K562 (cell line): ENCODE measurements at regions not wholly inside any gene's neighbourhood (a gene's known extent, or its start where the extent isn't known, plus 50 kb on each side); places are given as distances from the start of the nearest gene placed in this dataset.

Source experiments
- ATAC-seq: fragments of 200-7000 bp; cut with Tn5 transposase; 3 replicates; pipeline ENCODE4 v1.9.1; 2020; ENCODE audit warnings: moderate library complexity
- BruUV-seq: library from RNA; stranded (reverse); fragments of 400-500 nt; replicated peaks from 2 replicates; lab custom pipeline; 2021; lab: Mats Ljungman, UMichigan
- CTCF ChIA-PET: fragments of 300-600 bp; formaldehyde crosslinking; extraction: SDS; loops from one replicate; lab custom pipeline; 2021; ENCODE audit warnings: low intra/inter-chr PET ratio; lab: Yijun Ruan, JAX
- POLR2A ChIA-PET: fragments of 300-600, 350-650 bp; sonication (Branson Sonifier 250); formaldehyde crosslinking; extraction: SDS; loops from one replicate; lab custom pipeline; 2021; ENCODE audit warnings: antibody characterized with exemption, inconsistent platforms; lab: Yijun Ruan, JAX
- DNase-seq, 4 experiments: peaks; one replicate each; pipeline versions ENCODE4 v3.0.0 to v3.0.0-alpha.2; 2011 to 2018; ENCODE audit warnings: low spot score in 3 of 4, mixed read lengths in 3 of 4; ENCODE audit errors: extremely low read depth in 1 of 4
- FAIRE-seq: peaks from 2 replicates; lab custom pipeline; 2011; peaks lifted over from hg19 to GRCh38; lab: Jason Lieb, UNC
- H2AFZ ChIP-seq: 2 replicates; pipeline ENCODE4 v1.6.0; 2011; ENCODE audit warnings: low read depth, low read length, control low read depth, inconsistent platforms
- H3K27ac ChIP-seq: fragments of 200-600 bp; 3 replicates; pipeline ENCODE4 v1.8.0; 2011; ENCODE audit warnings: low read depth, mild to moderate bottlenecking, control low read depth, inconsistent platforms, low read length, moderate library complexity, mixed read lengths; ENCODE audit errors: extremely low read depth
- H3K27me3 ChIP-seq, 2 experiments: fragments of 300-600 bp in 1 of 2; 2 replicates in 1 of 2; 3 replicates in 1 of 2; pipeline versions ENCODE4 v1.6.0 to v1.8.0; 2011; ENCODE audit warnings: inconsistent platforms in 2 of 2, low read length in 2 of 2, mild to moderate bottlenecking in 1 of 2, mixed read lengths in 1 of 2, moderate library complexity in 1 of 2; ENCODE audit not compliant: control insufficient read depth in 2 of 2, insufficient read depth in 2 of 2
- H3K36me3 ChIP-seq: fragments of 300-600 bp; 3 replicates; pipeline ENCODE4 v1.8.0; 2011; ENCODE audit warnings: mild to moderate bottlenecking, low read length, inconsistent platforms; ENCODE audit not compliant: control insufficient read depth, insufficient read depth
- H3K4me1 ChIP-seq, 2 experiments: fragments of 200-600 bp in 1 of 2; replicated peaks in 1 of 2; 2 replicates in 1 of 2; 3 replicates in 1 of 2; pipeline versions ENCODE4 v1.5.1 to v1.8.0; 2011; ENCODE audit warnings: inconsistent platforms in 2 of 2, low read length in 2 of 2, mild to moderate bottlenecking in 1 of 2, mixed read lengths in 1 of 2, moderate library complexity in 1 of 2; ENCODE audit not compliant: control insufficient read depth in 2 of 2, insufficient read depth in 2 of 2
- H3K4me2 ChIP-seq: 2 replicates; pipeline ENCODE4 v1.6.1; 2011; ENCODE audit warnings: low read length, control low read depth, inconsistent platforms, mixed read lengths; ENCODE audit not compliant: insufficient read depth
- H3K4me3 ChIP-seq: fragments of 200-600 bp; sonication (generic), shearing (Covaris generic); 2 replicates; pipeline ENCODE4 v1.5.1; 2016; ENCODE audit warnings: control low read depth, inconsistent platforms
- H3K79me2 ChIP-seq: fragments of 200-600 bp; 3 replicates; pipeline ENCODE4 v1.8.0; 2011; ENCODE audit warnings: low read length, inconsistent platforms; ENCODE audit not compliant: control insufficient read depth, insufficient read depth
- H3K9ac ChIP-seq, 2 experiments: 2 replicates each; pipeline versions ENCODE4 v1.6.0 to v1.6.1; 2011; ENCODE audit warnings: low read depth in 2 of 2, low read length in 2 of 2, control low read depth in 1 of 2, inconsistent platforms in 1 of 2, mild to moderate bottlenecking in 1 of 2, mixed read lengths in 1 of 2; ENCODE audit not compliant: insufficient read depth in 1 of 2
- H3K9me1 ChIP-seq: one replicate; pipeline ENCODE4 v1.6.0; 2011; ENCODE audit warnings: inconsistent platforms, mild to moderate bottlenecking, low read length, moderate library complexity; ENCODE audit not compliant: control insufficient read depth, insufficient read depth
- H3K9me3 ChIP-seq: replicated peaks from 2 replicates; pipeline ENCODE4 v1.5.1; 2011; ENCODE audit warnings: low read depth, low read length, inconsistent platforms; ENCODE audit not compliant: control insufficient read depth, insufficient read depth
- H4K20me1 ChIP-seq: replicated peaks from 2 replicates; pipeline ENCODE4 v1.6.1; 2011; ENCODE audit warnings: low read length, inconsistent platforms, mixed read lengths; ENCODE audit not compliant: control insufficient read depth, insufficient read depth
- ESRRB ChIP-seq: fragments of 250-450 bp; sonication (Bioruptor Pico); IDR thresholded peaks from 2 replicates; pipeline ENCODE4 v1.5.0; 2020; ENCODE audit warnings: mild to moderate bottlenecking, moderate library complexity, borderline replicate concordance
- FOXP1 ChIP-seq: sonication (generic); formaldehyde crosslinking; IDR thresholded peaks from 2 replicates; pipeline ENCODE4 v1.8.0; 2022; ENCODE audit warnings: mild to moderate bottlenecking, missing genetic modification reagents
- FUS ChIP-seq: fragments of 200-400 bp; formaldehyde crosslinking; optimal IDR thresholded peaks from 2 replicates; pipeline ENCODE3; 2017; ENCODE audit warnings: low read depth, low read length
- HSF4 ChIP-seq: fragments of 250-450 bp; sonication (Bioruptor Pico); IDR thresholded peaks from 2 replicates; pipeline ENCODE4 v2.1.2; 2022; ENCODE audit warnings: mild to moderate bottlenecking, moderate library complexity, borderline replicate concordance
- LEF1 ChIP-seq: fragments of 450-650 bp; IDR thresholded peaks from 2 replicates; pipeline ENCODE4 v1.6.1; 2016; ENCODE audit warnings: mild to moderate bottlenecking
- MCM5 ChIP-seq: fragments of 450-650 bp; IDR thresholded peaks from 2 replicates; pipeline ENCODE4 v1.6.1; 2016; ENCODE audit warnings: low read depth
- NCOA6 ChIP-seq: fragments of 450-650 bp; IDR thresholded peaks from 2 replicates; pipeline ENCODE4 v1.6.1; 2017; ENCODE audit warnings: mild to moderate bottlenecking
- PRDM10 ChIP-seq: fragments of 450-650 bp; IDR thresholded peaks from 2 replicates; pipeline ENCODE4 v1.6.1; 2018; ENCODE audit not compliant: partially characterized antibody
- RHOXF2B ChIP-seq: fragments of 250-450 bp; sonication (Bioruptor Pico); conservative IDR thresholded peaks from 2 replicates; pipeline ENCODE4 v1.5.1; 2021
- SFPQ ChIP-seq: fragments of 200-400 bp; formaldehyde crosslinking; IDR thresholded peaks from 2 replicates; pipeline ENCODE4 v1.6.1; 2017; ENCODE audit warnings: mild to moderate bottlenecking, low read depth, low read length, moderate library complexity
- ZNF175 ChIP-seq: fragments of 200-800 bp; sonication (Bioruptor generic); IDR thresholded peaks from 2 replicates; pipeline ENCODE4 v1.6.1; 2016; ENCODE audit warnings: low read depth, mild to moderate bottlenecking, missing genetic modification characterization, missing compliant biosample characterization
- WGBS: fragments of 100-300 bp; shearing (Covaris generic); methylation state at CpG from one replicate; pipeline ENCODE4 v1.1.6; 2016; ENCODE audit warnings: low coverage, mixed read lengths; ENCODE audit not compliant: insufficient coverage; ENCODE audit errors: missing lambda C conversion rate; 5-methylcytosine and 5-hydroxymethylcytosine counted together
- in situ Hi-C: fragments of 300-500 bp; cut with MboI; formaldehyde crosslinking; loops from 4 replicates; pipeline ENCODE4 v1.15.0; 2018; ENCODE audit warnings: inconsistent platforms, mixed read lengths
- intact Hi-C: fragments of 100-400 bp; cut with micrococcal nuclease; formaldehyde crosslinking; loops from 2 replicates; pipeline ENCODE4 v1.14.2; 2022

GRCh38 chr18:78090584-78090983 lies 840.9 kb downstream of the GALR1 start (continued):
- TF ChIP-seq ZNF175 = no peak
- TF ChIP-seq NCOA6 = no peak
- no peak for TF ChIP-seq PRDM10
- TF ChIP-seq RHOXF2B (CRISPR knock-in tag) = no peak

GRCh38 chr18:78092901-78093300 lies 843.3 kb downstream of the GALR1 start:
- no peaks in the 10 kb centered on the region for H3K9me3 ChIP-seq
- 0% methylated on average over 2 of the region's 2 CpGs for WGBS
- ChIA-PET CTCF (no interaction called here), POLR2A (no interaction called here)
- ATAC-seq = no peak
- no peaks in the 10 kb centered on the region for H3K36me3 ChIP-seq
- H3K4me3 ChIP-seq = no peak overlapping the region
- peaks cover 0 to 5% of the 10 kb centered on the region in 2 experiments; a peak in 2 of 5 replicates for H3K27me3 ChIP-seq
- DNase-seq = no peak
- BruUV-seq = no TSS peak
- in situ Hi-C loops (no loop called here), intact Hi-C loops (no loop called here)
- H3K4me2 ChIP-seq = no peak overlapping the region
- H3K9me1 ChIP-seq = no peaks in the 10 kb centered on the region
- TF ChIP-seq FUS (no peak), MCM5 (no peak), HSF4 (CRISPR knock-in tag) (no peak), ESRRB (CRISPR knock-in tag) (no peak), LEF1 (no peak), FOXP1 (CRISPR knock-in tag) (no peak), SFPQ (no peak)
- no peak overlapping the region for H3K9ac ChIP-seq
- no peak overlapping the region for H3K27ac ChIP-seq
- H2AFZ ChIP-seq = no peak overlapping the region
- no peaks in the 10 kb centered on the region for H3K79me2 ChIP-seq
- no peak for FAIRE-seq
- H3K4me1 ChIP-seq = no peaks in the 10 kb centered on the region
- H4K20me1 ChIP-seq = no peaks in the 10 kb centered on the region
